ENCODE measurements at regions not wholly inside any gene's neighbourhood (a gene's known extent, or its start where the extent isn't known, plus 50 kb on each side); places are given as distances from the start of the nearest gene placed in this dataset.

- no peak for TF ChIP-seq CTCF (conservative IDR thresholded peaks at IDR 0.05; ENCODE audit: low read depth, low read length)
- TF ChIP-seq EZH2 (IDR thresholded peaks at IDR 0.05; ENCODE audit: borderline replicate concordance, low read depth, low read length, poor library complexity, severe bottlenecking), result no peak
These were observed 210.9 kb downstream of the ZIC1 start for GRCh38 chr3:147619921-147620560.

Data from A673 (cell line).